ENCODE measurements at regions not wholly inside any gene's neighbourhood (a gene's known extent, or its start where the extent isn't known, plus 50 kb on each side); places are given as distances from the start of the nearest gene placed in this dataset.

DNA sequence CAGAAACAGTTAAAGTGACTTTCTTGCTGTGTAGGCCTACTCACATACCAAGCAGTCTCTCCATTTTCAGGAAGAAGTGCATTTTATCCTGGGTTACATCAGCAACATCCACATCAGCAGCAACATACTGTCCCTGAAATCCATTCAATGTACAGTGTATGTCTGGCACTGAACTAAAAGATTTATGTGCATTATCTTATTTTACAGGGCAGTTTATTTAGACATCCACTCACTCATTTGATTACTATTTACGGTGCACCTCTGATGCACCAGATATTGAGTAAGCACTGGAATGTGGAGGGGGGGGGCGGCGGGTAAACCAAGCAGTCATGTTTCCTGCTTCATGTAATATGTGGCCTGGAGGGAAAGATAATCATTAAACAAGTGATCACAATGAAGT lies 1128.2 kb downstream of the BCL11A start:
- TF ChIP-seq, protein P1, sequence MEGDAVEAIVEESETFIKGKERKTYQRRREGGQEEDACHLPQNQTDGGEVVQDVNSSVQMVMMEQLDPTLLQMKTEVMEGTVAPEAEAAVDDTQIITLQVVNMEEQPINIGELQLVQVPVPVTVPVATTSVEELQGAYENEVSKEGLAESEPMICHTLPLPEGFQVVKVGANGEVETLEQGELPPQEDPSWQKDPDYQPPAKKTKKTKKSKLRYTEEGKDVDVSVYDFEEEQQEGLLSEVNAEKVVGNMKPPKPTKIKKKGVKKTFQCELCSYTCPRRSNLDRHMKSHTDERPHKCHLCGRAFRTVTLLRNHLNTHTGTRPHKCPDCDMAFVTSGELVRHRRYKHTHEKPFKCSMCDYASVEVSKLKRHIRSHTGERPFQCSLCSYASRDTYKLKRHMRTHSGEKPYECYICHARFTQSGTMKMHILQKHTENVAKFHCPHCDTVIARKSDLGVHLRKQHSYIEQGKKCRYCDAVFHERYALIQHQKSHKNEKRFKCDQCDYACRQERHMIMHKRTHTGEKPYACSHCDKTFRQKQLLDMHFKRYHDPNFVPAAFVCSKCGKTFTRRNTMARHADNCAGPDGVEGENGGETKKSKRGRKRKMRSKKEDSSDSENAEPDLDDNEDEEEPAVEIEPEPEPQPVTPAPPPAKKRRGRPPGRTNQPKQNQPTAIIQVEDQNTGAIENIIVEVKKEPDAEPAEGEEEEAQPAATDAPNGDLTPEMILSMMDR (IDR thresholded peaks at IDR 0.05; ENCODE audit: low read depth, low read length): no peak
- no peak for DNase-seq (ENCODE audit: extremely low read depth, low read depth)

DNA sequence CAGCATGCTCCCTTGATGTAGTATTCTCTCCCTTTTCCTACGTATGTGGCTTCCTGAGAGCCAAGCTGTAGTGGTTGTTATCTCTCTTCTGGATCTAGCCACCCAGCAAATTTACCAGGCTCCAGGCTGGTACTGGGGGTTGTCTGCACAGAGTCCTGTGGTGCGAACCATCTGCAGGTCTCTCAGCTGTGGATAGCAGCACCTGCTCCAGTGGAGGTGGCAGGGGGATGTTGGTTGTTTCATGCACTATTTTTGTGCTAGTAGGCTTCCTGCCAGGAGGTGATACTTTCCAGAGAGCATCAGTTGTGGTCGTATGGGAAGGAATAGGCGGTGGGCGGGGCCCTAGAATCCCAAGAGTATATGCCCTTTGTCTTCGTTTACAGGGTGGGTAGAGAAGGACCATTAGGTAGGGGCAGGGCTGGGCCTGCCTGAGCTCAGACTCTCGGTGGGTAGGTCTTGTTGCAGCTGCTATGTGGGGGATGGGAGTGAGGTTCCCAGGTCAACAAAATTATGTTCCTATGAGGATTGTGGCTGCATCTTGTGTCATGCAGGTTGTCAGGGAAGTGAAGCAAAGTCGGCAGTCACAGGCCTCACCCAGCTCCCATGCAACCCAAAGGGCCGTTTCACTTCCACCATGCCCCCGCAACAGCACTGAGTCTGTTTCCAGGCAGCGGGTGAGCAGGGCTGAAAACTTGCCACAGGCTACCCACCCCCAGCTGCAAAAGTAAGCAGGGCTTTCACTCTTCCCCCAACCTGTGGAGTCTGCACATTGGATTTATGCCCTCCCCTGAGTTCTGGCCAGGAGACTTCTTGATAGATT lies 1139.5 kb downstream of the BCL11A start:
- no peak for DNase-seq (ENCODE audit: extremely low read depth, low read depth)
- TF ChIP-seq, protein P1 (IDR thresholded peaks at IDR 0.05; ENCODE audit: low read depth, low read length): no peak

DNA sequence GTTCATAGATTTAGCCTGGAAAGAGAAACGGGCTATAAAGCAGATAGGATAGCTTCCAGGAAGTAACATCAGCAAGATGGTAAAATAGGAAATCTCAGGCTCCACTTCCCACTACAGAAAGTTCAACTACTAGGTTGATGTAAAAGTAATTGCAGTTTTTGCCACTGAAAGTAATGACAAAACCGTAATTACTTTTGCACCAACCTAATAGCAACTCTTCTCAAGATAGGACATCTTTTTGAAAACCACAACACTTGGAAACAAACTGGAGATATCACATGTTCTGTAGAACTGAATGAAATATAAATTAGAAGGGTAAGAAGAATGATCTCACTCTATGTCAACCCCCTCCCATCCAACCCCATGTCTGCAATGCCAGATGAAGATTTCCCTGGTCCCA lies 1154.3 kb downstream of the BCL11A start:
- TF ChIP-seq, protein P1 (IDR thresholded peaks at IDR 0.05; ENCODE audit: low read depth, low read length): no peak

DNA sequence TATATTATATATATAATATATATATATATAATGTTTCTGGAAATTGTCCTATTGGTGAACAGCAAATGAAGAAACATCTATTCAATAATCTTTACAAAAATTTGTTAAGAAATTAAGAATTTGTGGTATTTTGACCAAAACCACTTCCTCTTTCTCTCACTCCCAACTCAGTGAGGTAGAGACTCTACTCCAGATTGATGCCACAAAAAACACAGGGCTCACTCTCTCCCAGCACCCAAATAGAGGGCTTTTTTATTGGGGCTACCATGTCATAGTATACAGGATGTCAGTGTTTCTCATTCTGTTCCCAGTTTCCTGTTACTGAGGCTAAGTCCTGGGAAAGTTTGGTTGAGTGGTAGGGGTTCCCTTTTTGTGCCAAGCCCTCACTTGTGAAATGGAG lies 1155.4 kb downstream of the BCL11A start:
- TF ChIP-seq, protein P1 (IDR thresholded peaks at IDR 0.05; ENCODE audit: low read depth, low read length): no peak
- no peak for DNase-seq (ENCODE audit: extremely low read depth, low read depth)

More for the DNA sequence above, 1154.3 kb downstream of the BCL11A start:
- no peak for DNase-seq (ENCODE audit: extremely low read depth, low read depth)

DNA sequence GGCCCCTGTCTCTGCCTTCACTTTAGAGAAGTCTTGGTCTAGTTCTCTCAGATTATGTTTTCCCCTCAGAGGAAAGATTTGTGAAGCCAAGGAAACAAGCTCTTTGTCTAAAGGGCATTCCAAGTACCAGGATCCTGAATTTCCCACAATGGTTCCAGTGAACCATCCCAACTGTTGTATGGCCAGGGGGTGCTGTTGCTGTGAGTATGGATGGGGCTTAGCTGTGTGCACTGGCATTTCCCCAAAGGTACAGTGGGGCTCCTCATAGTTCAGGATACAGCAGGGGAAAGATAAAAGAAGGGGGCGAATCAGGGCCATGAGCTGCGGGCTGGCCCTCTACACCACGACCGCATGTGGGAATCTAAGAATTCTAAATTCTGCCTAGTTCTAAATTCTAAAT lies 1154.0 kb upstream of the FANCL start:
- TF ChIP-seq, protein P1 (IDR thresholded peaks at IDR 0.05; ENCODE audit: low read depth, low read length): no peak
- no peak for DNase-seq (ENCODE audit: extremely low read depth, low read depth)

DNA sequence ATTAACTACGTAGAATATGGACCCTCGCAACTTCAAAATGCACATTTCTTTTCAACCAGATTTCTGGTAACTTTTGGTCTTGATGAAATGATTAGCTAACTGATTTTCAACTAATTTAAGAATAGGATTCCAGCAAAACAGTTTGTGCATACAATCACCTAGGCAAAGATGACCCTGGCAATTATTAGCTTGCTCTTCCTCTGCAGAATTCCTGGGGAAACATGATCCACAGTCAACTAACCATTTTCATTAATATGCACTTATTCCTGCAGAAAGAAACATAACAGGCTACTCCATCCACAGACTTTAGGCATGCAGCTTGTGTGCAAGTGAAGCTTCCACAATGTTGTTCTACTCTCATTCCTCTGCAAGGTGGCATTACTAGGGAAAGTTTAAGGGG lies 1150.8 kb upstream of the FANCL start:
- TF ChIP-seq, protein P1 (IDR thresholded peaks at IDR 0.05; ENCODE audit: low read depth, low read length): no peak
- no peak for DNase-seq (ENCODE audit: extremely low read depth, low read depth)

DNA sequence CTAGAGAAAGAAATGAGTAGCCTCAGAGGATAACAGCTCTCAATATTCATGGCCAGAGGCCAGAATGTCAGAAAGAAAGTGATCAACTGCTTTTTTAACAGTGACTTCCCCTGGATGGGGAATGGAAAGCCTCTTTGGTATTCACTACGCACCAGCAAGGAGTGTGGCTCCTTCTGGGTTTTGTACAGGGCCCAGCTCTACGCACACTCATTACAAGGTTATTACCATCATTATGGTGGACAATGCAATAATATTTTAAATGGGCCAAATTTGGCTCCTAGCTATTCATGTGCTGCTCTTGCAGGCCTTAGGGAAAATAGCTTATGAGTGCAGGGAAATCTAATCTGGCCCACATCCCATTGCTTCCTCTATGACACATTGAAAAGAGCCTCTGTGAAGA lies 1149.5 kb upstream of the FANCL start:
- DNase-seq (ENCODE audit: extremely low read depth, low read depth): no peak
- TF ChIP-seq, protein P1 (IDR thresholded peaks at IDR 0.05; ENCODE audit: low read depth, low read length): no peak
